ENCODE measurements at regions not wholly inside any gene's neighbourhood (a gene's known extent, or its start where the extent isn't known, plus 50 kb on each side); places are given as distances from the start of the nearest gene placed in this dataset.
"Not testable (repeated sequence)": the region's sequence is repeated elsewhere in the genome, so short reads cannot be mapped to it uniquely, and the experiment has no call there.

GRCh38 chr13:87826301-87826700 lies 155.1 kb downstream of the SLITRK5 start:
- not testable (repeated sequence) for H3K9me3 ChIP-seq (ENCODE audit: control insufficient read depth, insufficient read depth, low read length); H3K9ac ChIP-seq (ENCODE audit: low read depth, low read length); H3K36me3 ChIP-seq (ENCODE audit: insufficient read depth, low read length); H3K4me1 ChIP-seq (ENCODE audit: insufficient read depth, low read length)

- Histone ChIP-seq H3K4me1 (ENCODE audit: insufficient read depth, low read length) (no peaks in the 10 kb centered on the region), H3K9me3 (ENCODE audit: control insufficient read depth, insufficient read depth, low read length) (no peaks in the 10 kb centered on the region), H3K36me3 (ENCODE audit: insufficient read depth, low read length) (no peaks in the 10 kb centered on the region), H3K9ac (ENCODE audit: low read depth, low read length) (no peak overlapping the region)
Observed at GRCh38 chr13:87827479-87827878, 156.3 kb downstream of the SLITRK5 start.

- H3K4me1 ChIP-seq (ENCODE audit: insufficient read depth, low read length): no peaks in the 10 kb centered on the region
- no peak overlapping the region for H3K9ac ChIP-seq (ENCODE audit: low read depth, low read length)
- no peaks in the 10 kb centered on the region for H3K36me3 ChIP-seq (ENCODE audit: insufficient read depth, low read length)
- no peaks in the 10 kb centered on the region; the same call in 1 of the 2 replicates for H3K9me3 ChIP-seq (ENCODE audit: control insufficient read depth, insufficient read depth, low read length)
Observed at GRCh38 chr13:87837522-87837921, 166.4 kb downstream of the SLITRK5 start.

- H3K9ac ChIP-seq (ENCODE audit: low read depth, low read length): no peak overlapping the region
- H3K9me3 ChIP-seq (ENCODE audit: control insufficient read depth, insufficient read depth, low read length): no peaks in the 10 kb centered on the region; the same call in 1 of the 2 replicates
- no peaks in the 10 kb centered on the region for H3K4me1 ChIP-seq (ENCODE audit: insufficient read depth, low read length)
- H3K36me3 ChIP-seq (ENCODE audit: insufficient read depth, low read length): no peaks in the 10 kb centered on the region
Observed at GRCh38 chr13:87837946-87838345, 166.8 kb downstream of the SLITRK5 start.

GRCh38 chr13:87851410-87851809 lies 180.2 kb downstream of the SLITRK5 start:
- no peaks in the 10 kb centered on the region for H3K9me3 ChIP-seq (ENCODE audit: control insufficient read depth, insufficient read depth, low read length)
- no peak overlapping the region for H3K9ac ChIP-seq (ENCODE audit: low read depth, low read length)
- no peaks in the 10 kb centered on the region for H3K36me3 ChIP-seq (ENCODE audit: insufficient read depth, low read length)
- no peaks in the 10 kb centered on the region for H3K4me1 ChIP-seq (ENCODE audit: insufficient read depth, low read length)

GRCh38 chr13:87855553-87855952 lies 184.4 kb downstream of the SLITRK5 start:
- Histone ChIP-seq H3K36me3 (ENCODE audit: insufficient read depth, low read length) (no peaks in the 10 kb centered on the region), H3K9me3 (ENCODE audit: control insufficient read depth, insufficient read depth, low read length) (no peaks in the 10 kb centered on the region), H3K9ac (ENCODE audit: low read depth, low read length) (no peak overlapping the region), H3K4me1 (ENCODE audit: insufficient read depth, low read length) (peaks cover 11% of the 10 kb centered on the region; the same call in 1 of the 2 replicates)

- Histone ChIP-seq H3K9ac (ENCODE audit: low read depth, low read length) (no peak overlapping the region), H3K36me3 (ENCODE audit: insufficient read depth, low read length) (no peaks in the 10 kb centered on the region), H3K9me3 (ENCODE audit: control insufficient read depth, insufficient read depth, low read length) (no peaks in the 10 kb centered on the region), H3K4me1 (ENCODE audit: insufficient read depth, low read length) (peaks cover 11% of the 10 kb centered on the region; the same call in 1 of the 2 replicates)
Observed at GRCh38 chr13:87859261-87859660, 188.1 kb downstream of the SLITRK5 start.

GRCh38 chr13:87867426-87867825 lies 196.3 kb downstream of the SLITRK5 start:
- Histone ChIP-seq H3K9ac (ENCODE audit: low read depth, low read length) (no peak overlapping the region), H3K9me3 (ENCODE audit: control insufficient read depth, insufficient read depth, low read length) (no peaks in the 10 kb centered on the region), H3K4me1 (ENCODE audit: insufficient read depth, low read length) (no peaks in the 10 kb centered on the region), H3K36me3 (ENCODE audit: insufficient read depth, low read length) (no peaks in the 10 kb centered on the region)

GRCh38 chr13:87868731-87869130 lies 197.6 kb downstream of the SLITRK5 start:
- H3K9ac ChIP-seq (ENCODE audit: low read depth, low read length): no peak overlapping the region
- H3K36me3 ChIP-seq (ENCODE audit: insufficient read depth, low read length): no peaks in the 10 kb centered on the region
- no peaks in the 10 kb centered on the region for H3K4me1 ChIP-seq (ENCODE audit: insufficient read depth, low read length)
- no peaks in the 10 kb centered on the region for H3K9me3 ChIP-seq (ENCODE audit: control insufficient read depth, insufficient read depth, low read length)

- Histone ChIP-seq H3K36me3 (ENCODE audit: insufficient read depth, low read length) (no peaks in the 10 kb centered on the region), H3K9me3 (ENCODE audit: control insufficient read depth, insufficient read depth, low read length) (no peaks in the 10 kb centered on the region), H3K4me1 (ENCODE audit: insufficient read depth, low read length) (no peaks in the 10 kb centered on the region), H3K9ac (ENCODE audit: low read depth, low read length) (no peak overlapping the region)
Observed at GRCh38 chr13:87872813-87873212, 201.6 kb downstream of the SLITRK5 start.

GRCh38 chr13:87877477-87877876 lies 206.3 kb downstream of the SLITRK5 start:
- Histone ChIP-seq H3K4me1 (ENCODE audit: insufficient read depth, low read length) (no peaks in the 10 kb centered on the region), H3K36me3 (ENCODE audit: insufficient read depth, low read length) (no peaks in the 10 kb centered on the region), H3K9me3 (ENCODE audit: control insufficient read depth, insufficient read depth, low read length) (no peaks in the 10 kb centered on the region), H3K9ac (ENCODE audit: low read depth, low read length) (no peak overlapping the region)

GRCh38 chr13:87878706-87879105 lies 207.5 kb downstream of the SLITRK5 start:
- H3K9me3 ChIP-seq (ENCODE audit: control insufficient read depth, insufficient read depth, low read length): no peaks in the 10 kb centered on the region
- no peaks in the 10 kb centered on the region for H3K4me1 ChIP-seq (ENCODE audit: insufficient read depth, low read length)
- H3K36me3 ChIP-seq (ENCODE audit: insufficient read depth, low read length): no peaks in the 10 kb centered on the region
- H3K9ac ChIP-seq (ENCODE audit: low read depth, low read length): no peak overlapping the region

GRCh38 chr13:87884884-87885283 lies 213.7 kb downstream of the SLITRK5 start:
- no peaks in the 10 kb centered on the region; the same call in 1 of the 2 replicates for H3K9me3 ChIP-seq (ENCODE audit: control insufficient read depth, insufficient read depth, low read length)
- peaks cover 5% of the 10 kb centered on the region; the same call in 1 of the 2 replicates for H3K4me1 ChIP-seq (ENCODE audit: insufficient read depth, low read length)
- H3K36me3 ChIP-seq (ENCODE audit: insufficient read depth, low read length): no peaks in the 10 kb centered on the region
- no peak overlapping the region for H3K9ac ChIP-seq (ENCODE audit: low read depth, low read length)

GRCh38 chr13:87887459-87888123 lies 216.4 kb downstream of the SLITRK5 start:
- H3K4me1 ChIP-seq (ENCODE audit: insufficient read depth, low read length): peaks cover 5% of the 10 kb centered on the region; the same call in 1 of the 2 replicates
- no peaks in the 10 kb centered on the region; the same call in 1 of the 2 replicates for H3K9me3 ChIP-seq (ENCODE audit: control insufficient read depth, insufficient read depth, low read length)
- H3K9ac ChIP-seq (ENCODE audit: low read depth, low read length): no peak overlapping the region
- H3K36me3 ChIP-seq (ENCODE audit: insufficient read depth, low read length): no peaks in the 10 kb centered on the region

GRCh38 chr13:87889254-87889653 lies 218.1 kb downstream of the SLITRK5 start:
- Histone ChIP-seq H3K36me3 (ENCODE audit: insufficient read depth, low read length) (no peaks in the 10 kb centered on the region), H3K9ac (ENCODE audit: low read depth, low read length) (no peak overlapping the region), H3K9me3 (ENCODE audit: control insufficient read depth, insufficient read depth, low read length) (no peaks in the 10 kb centered on the region), H3K4me1 (ENCODE audit: insufficient read depth, low read length) (peaks cover 5% of the 10 kb centered on the region; the same call in 1 of the 2 replicates)

Data from ES-I3 (cell line).